ENCODE measurements at regions not wholly inside any gene's neighbourhood (a gene's known extent, or its start where the extent isn't known, plus 50 kb on each side); places are given as distances from the start of the nearest gene placed in this dataset.

- TF ChIP-seq SMC3 (conservative IDR thresholded peaks at IDR 0.05; ENCODE audit: poor library complexity): no peak
- no peak for TF ChIP-seq EP300 (conservative IDR thresholded peaks at IDR 0.05; ENCODE audit: poor library complexity, severe bottlenecking)
- no peak for TF ChIP-seq CTCF (IDR thresholded peaks at IDR 0.05; ENCODE audit: poor library complexity, severe bottlenecking)
- no peak for TF ChIP-seq MXI1 (conservative IDR thresholded peaks at IDR 0.05; ENCODE audit: poor library complexity, severe bottlenecking)
Observed at GRCh38 chr14:85359505-85359904, 170.4 kb upstream of the FLRT2 start.
